Glomerular endothelial cell (primary cell): ENCODE measurements at regions not wholly inside any gene's neighbourhood (a gene's known extent, or its start where the extent isn't known, plus 50 kb on each side); places are given as distances from the start of the nearest gene placed in this dataset.
"Not testable (repeated sequence)": the region's sequence is repeated elsewhere in the genome, so short reads cannot be mapped to it uniquely, and the experiment has no call there.

Experiments used
- DNase-seq: peaks from one replicate; pipeline ENCODE4 v3.0.0-alpha.2; 2011; ENCODE audit warnings: low read depth, low spot score; ENCODE audit errors: extremely low read depth

DNA sequence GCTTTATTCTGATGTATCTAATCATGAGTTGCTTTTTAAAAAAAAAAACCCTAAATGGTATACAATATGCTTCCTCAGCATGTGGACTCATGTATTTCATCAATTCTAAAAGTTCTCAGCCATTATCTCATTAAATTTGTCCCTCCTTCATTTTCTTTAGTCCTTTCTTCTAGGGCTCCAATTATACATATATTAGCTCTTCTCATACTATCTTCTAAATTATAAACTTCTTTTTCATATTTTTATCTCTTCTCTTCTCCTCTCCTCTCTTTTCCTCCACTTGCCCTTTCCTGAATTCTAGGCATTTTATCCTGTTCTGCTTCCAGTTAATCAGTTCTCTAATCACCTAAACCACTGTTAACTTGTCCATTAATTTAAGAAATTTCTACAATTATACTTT, 55.0 kb upstream of the IL33 start:
- DNase-seq, result no peak

DNA sequence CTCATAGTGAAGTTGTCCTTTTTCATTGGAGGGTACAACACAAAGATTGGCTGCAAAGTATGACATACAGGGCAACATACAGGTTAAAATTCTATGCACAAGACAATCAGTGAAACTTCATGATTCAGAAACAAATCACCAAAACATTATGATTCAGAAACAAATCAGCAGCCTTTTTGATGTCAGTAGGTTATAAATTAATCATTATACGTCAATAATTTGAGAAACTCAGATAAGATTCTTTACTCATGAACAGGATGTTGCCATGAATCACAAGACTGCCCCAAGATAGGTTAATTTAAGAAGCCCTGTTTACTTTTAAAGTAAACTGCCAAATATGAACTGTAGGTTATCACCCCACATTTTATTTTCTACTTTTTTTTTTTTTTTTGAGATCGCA, 62.2 kb upstream of the IL33 start:
- no peak for DNase-seq

- DNase-seq, result no peak
Observed at GRCh38 chr9:6152788-6153187, 62.8 kb upstream of the IL33 start.

DNA sequence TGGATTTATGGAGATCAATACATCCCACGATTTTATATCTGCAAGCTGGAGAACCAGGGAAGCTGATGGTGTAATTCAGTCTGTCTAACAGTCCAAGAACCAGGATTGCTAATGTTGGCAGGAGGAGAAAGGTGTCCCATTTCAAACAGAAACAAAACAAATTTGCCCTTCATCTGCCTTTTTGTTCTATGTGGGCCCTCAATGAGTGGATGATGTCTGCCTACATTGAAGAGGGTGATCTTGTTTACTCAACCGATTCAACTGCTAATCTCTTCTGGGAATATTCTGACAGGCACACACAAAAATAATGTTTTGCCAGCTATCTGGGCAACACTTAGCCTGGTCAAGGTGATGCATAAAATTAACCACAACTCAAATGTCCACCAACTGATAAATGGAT, 65.1 kb upstream of the IL33 start:
- DNase-seq, result no peak

DNA sequence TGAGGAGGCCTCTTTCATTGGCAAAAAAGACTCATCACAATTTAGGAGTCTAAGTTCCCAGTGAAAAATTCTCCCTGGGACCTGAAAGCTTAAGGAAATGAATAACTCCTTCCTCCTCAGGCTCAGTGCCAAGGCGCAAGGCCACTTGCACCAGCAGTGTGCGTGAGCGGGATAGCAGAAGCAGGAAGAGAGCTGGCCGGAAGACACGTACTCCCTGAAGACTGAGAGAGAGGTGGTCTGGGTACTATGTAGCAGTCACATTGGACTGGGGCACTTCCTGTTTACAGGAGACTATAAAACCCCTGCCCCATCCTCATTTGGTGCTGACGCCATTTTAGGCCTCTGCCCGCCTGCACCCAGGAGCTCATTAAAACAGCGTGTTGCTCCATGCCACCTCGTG, 66.3 kb upstream of the IL33 start:
- DNase-seq, result peak; percentile 97

GRCh38 chr9:6147846-6148245, 67.8 kb upstream of the IL33 start:
- DNase-seq, result no peak

GRCh38 chr9:6144947-6145346, 70.7 kb upstream of the IL33 start:
- DNase-seq, result no peak

- DNase-seq, result no peak
Observed at GRCh38 chr9:6142799-6143454, 72.7 kb upstream of the IL33 start.

DNA sequence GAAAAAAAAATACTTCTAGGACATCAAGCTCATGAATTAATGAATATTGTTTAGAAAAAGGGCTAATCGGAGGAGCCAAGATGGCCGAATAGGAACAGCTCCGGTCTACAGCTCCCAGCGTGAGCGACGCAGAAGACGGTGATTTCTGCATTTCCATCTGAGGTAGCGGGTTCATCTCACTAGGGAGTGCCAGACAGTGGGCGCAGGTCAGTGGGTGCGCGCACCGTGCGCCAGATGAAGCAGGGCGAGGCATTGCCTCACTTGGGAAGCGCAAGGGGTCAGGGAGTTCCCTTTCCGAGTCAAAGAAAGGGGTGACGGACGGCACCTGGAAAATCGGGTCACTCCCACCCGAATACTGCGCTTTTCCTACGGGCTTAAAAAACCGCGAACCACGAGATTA, 79.8 kb upstream of the IL33 start:
- not testable (repeated sequence) for DNase-seq

DNA sequence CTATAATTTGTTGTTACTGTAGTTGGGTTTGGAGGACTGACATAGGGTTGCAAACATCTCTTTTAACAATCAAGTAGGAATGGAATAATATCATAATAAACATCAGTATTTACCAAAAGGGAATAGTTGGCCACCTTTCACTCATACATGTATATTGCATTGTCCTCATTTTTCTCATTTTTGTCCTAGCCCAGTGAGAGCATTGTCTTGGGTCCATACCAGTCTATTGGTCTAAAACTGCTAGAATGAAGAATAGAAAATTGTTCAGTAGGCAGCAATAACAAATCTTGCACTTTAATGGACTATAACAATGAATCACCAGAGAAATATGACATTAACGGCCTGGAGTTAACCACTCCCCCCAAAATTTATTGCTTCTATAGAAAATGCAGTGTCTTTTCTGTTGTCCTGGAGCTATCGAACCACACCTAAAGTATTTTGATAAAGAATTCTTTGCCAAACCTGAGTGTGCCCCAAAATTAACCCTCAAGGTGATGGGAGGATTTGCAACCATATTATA, 80.9 kb upstream of the IL33 start:
- DNase-seq, result no peak

GRCh38 chr9:6133346-6134063, 82.1 kb upstream of the IL33 start:
- DNase-seq, result no peak

GRCh38 chr9:6132650-6133049, 83.0 kb upstream of the IL33 start:
- no peak for DNase-seq

DNA sequence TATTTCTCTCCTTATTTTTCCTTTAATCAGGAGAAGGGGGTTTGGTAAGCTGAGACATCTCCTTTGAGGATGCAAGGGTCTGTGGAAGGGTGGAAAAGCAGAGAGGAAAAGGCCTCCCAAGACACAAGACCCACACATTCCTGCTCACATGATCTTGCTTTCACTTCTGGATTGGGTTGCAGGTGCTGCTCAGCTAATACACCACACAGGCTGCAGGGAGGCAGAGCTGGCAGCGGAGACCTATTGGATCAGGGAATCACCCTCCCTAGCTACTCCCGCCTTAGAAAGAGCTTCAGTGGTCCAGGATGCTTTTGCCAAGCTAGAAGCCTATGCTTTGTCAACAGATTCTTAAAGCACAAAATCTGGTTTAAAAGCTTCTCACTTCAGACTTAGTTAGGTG, 87.6 kb upstream of the IL33 start:
- no peak for DNase-seq

- DNase-seq, result no peak
Observed at GRCh38 chr9:6126377-6126776, 89.2 kb upstream of the IL33 start.

DNA sequence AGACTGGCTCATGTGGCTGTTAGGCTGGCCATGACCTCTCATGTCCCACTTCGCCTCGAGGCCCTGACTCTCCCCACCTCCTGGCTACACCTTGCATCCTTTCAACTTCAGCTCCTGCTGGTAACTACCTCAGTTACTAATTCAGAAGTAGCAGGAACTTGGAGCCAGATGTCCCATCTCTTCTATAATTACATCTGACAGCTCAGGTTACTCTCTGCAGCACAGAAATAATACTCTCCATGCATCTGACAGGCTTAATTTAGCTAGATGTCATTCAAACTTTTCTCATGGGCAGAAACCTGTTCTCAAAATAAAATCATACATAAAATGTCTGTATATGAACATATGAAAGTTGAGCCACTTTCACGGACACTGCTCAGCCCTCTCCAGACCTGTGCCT, 92.2 kb upstream of the IL33 start:
- no peak for DNase-seq

- no peak for DNase-seq
Observed at GRCh38 chr9:6121707-6122106, 93.9 kb upstream of the IL33 start.

DNA sequence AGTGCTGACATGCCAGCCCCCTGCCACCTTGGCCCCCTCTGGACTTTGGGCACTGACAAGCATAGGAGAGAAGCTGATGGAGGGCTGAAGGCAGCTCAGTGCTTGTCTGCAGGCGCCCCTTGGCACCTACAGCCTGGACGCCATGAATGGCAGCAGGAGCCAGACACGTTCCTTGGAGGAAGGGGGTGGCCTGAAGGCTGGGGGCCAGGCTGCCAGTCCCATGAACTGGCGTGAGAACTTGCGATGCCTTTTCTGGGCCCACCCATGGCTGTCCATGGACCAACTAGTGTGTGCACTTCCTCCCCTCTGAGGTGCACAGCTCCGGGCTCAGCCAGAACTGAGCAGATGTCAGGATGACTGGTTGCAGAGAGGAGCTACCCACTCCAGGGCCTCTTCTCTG, 99.0 kb upstream of the RANBP6 start:
- no peak for DNase-seq

- DNase-seq, result no peak
Observed at GRCh38 chr9:6113819-6114218, 98.4 kb upstream of the RANBP6 start.

GRCh38 chr9:6113312-6113711, 97.9 kb upstream of the RANBP6 start:
- no peak for DNase-seq

GRCh38 chr9:6109986-6110385, 94.6 kb upstream of the RANBP6 start:
- DNase-seq, result no peak

DNA sequence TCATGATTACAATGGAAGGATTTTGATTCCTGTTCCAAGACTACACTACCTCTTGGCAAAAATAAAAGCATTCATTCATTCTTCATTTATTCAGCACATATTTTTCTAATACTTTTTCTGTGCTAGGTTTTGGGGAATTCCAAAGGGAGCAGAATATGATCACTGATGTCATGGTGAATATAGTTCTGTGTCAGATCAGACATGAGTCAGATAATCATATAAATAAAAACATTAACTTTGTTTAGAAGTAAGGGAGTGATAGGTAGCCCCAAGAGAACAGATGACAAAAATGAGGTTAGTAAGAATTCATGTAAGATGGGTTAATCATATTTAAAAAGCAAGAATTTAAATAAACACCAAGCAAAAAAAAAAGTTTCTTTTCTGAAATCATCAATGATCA, 94.1 kb upstream of the RANBP6 start:
- no peak for DNase-seq

- no peak for DNase-seq
Observed at GRCh38 chr9:6106711-6107339, 91.4 kb upstream of the RANBP6 start.
